Adrenal gland (tissue), 5 donors: ENCODE measurements at regions not wholly inside any gene's neighbourhood (a gene's known extent, or its start where the extent isn't known, plus 50 kb on each side); places are given as distances from the start of the nearest gene placed in this dataset.

Experiments
- CTCF ChIP-seq, 6 experiments: fragments of 450-650 bp in 4 of 6; fragments of 200-600 bp in 2 of 6; sonication (generic) in 1 of 6; IDR thresholded peaks; 1 replicate in 5 of 6; 2 replicates in 1 of 6; pipeline versions ENCODE4 v1.5.1 to v1.8.0; 2016 to 2021; ENCODE audit warnings: antibody characterized with exemption in 6 of 6, mild to moderate bottlenecking in 2 of 6, moderate library complexity in 1 of 6
- POLR2A ChIP-seq, 2 donors: fragments of 450-650 bp; IDR thresholded peaks; one replicate each; pipeline ENCODE4 v1.6.1; 2017; ENCODE audit warnings: antibody characterized with exemption in 2 of 2, mild to moderate bottlenecking in 2 of 2, moderate library complexity in 1 of 2
- donor health status: DM: no; HTN: no; CAD: no.

DNA sequence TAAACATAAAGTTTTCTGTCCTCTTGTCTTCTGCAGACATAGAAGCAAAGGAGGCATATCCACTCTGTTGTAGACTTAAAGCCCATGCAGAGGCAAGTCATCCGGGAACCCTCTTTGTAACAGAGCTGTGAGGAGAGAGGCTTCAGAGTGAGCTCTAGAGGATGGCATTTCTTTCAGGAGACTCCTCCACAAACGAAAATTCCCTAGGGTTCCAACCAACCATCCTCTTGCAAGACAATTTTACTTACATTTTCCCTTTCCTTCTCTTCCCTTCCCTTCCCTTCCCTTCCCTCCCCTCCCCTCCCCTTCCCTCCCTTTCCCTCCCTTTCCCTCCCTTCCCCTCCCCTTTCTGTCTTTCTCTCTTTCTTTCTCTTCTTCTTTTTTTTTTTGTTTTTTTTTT is 446.3 kb upstream of the MAP2 start:
- TF ChIP-seq CTCF (IDR thresholded peaks at IDR 0.05): no peak
- no peak for TF ChIP-seq POLR2A (IDR thresholded peaks at IDR 0.05)
